ENCODE measurements at regions not wholly inside any gene's neighbourhood (a gene's known extent, or its start where the extent isn't known, plus 50 kb on each side); places are given as distances from the start of the nearest gene placed in this dataset.

DNA sequence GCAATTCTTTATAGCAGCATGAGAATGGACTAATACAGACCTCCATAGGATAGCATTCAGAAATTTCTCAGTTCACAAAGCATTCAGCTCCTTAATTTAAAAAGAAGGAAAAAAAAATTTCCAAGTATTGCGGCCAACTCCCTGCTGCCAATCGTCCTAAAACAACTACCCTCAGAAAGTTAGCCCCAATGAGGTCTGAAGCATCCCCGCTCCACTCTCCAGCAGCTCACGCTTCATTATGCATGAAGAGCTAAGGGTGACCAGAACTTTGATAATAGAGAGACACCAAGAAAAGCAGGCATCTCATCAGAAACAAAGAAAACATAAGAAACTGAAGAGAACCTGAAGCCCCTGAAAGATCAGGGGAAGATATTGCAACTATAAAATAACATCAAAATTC lies 172.8 kb upstream of the NUDT4 start:
- TF ChIP-seq, protein P1, sequence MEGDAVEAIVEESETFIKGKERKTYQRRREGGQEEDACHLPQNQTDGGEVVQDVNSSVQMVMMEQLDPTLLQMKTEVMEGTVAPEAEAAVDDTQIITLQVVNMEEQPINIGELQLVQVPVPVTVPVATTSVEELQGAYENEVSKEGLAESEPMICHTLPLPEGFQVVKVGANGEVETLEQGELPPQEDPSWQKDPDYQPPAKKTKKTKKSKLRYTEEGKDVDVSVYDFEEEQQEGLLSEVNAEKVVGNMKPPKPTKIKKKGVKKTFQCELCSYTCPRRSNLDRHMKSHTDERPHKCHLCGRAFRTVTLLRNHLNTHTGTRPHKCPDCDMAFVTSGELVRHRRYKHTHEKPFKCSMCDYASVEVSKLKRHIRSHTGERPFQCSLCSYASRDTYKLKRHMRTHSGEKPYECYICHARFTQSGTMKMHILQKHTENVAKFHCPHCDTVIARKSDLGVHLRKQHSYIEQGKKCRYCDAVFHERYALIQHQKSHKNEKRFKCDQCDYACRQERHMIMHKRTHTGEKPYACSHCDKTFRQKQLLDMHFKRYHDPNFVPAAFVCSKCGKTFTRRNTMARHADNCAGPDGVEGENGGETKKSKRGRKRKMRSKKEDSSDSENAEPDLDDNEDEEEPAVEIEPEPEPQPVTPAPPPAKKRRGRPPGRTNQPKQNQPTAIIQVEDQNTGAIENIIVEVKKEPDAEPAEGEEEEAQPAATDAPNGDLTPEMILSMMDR (IDR thresholded peaks at IDR 0.05): no peak
- TF ChIP-seq POLR2A (IDR thresholded peaks at IDR 0.05): no peak

Measured in tibial nerve (tissue), 3 donors.